ENCODE measurements at regions not wholly inside any gene's neighbourhood (a gene's known extent, or its start where the extent isn't known, plus 50 kb on each side); places are given as distances from the start of the nearest gene placed in this dataset.

GRCh38 chr2:82667491-82667890, 1791.6 kb downstream of the SUCLG1 start:
- TF ChIP-seq CTCF (conservative IDR thresholded peaks at IDR 0.05; ENCODE audit: low read depth, low read length) (no peak), EZH2 (IDR thresholded peaks at IDR 0.05; ENCODE audit: borderline replicate concordance, low read depth, low read length, poor library complexity, severe bottlenecking) (no peak)

All from A673 (cell line).